H9 (cell line): ENCODE measurements at regions not wholly inside any gene's neighbourhood (a gene's known extent, or its start where the extent isn't known, plus 50 kb on each side); places are given as distances from the start of the nearest gene placed in this dataset.
"Not testable (repeated sequence)": the region's sequence is repeated elsewhere in the genome, so short reads cannot be mapped to it uniquely, and the experiment has no call there.

Source experiments
- DNase-seq: peaks from one replicate; pipeline ENCODE4 v3.0.0-alpha.2; 2017
- H2AFZ ChIP-seq: one replicate; pipeline ENCODE4 v1.6.1; 2013; ENCODE audit warnings: mild to moderate bottlenecking, low read length, control low read depth, moderate library complexity
- H2AK5ac ChIP-seq: 2 replicates; pipeline ENCODE4 v1.6.1; 2013; ENCODE audit warnings: low read length, control low read depth, mixed read lengths; ENCODE audit not compliant: insufficient read length
- H2BK120ac ChIP-seq: one replicate; pipeline ENCODE4 v1.6.1; 2013; ENCODE audit warnings: low read depth, mild to moderate bottlenecking, low read length, control low read depth, inconsistent platforms; ENCODE audit not compliant: poor library complexity, severe bottlenecking
- H2BK12ac ChIP-seq: 2 replicates; pipeline ENCODE4 v1.6.1; 2013; ENCODE audit warnings: low read length, control low read depth, mixed read lengths, low read depth; ENCODE audit not compliant: insufficient read length
- H2BK15ac ChIP-seq: 2 replicates; pipeline ENCODE4 v1.6.1; 2013; ENCODE audit warnings: low read depth, low read length, control low read depth
- H2BK20ac ChIP-seq: one replicate; pipeline ENCODE4 v1.6.1; 2013; ENCODE audit warnings: low read depth, mild to moderate bottlenecking, low read length, control low read depth, inconsistent platforms; ENCODE audit not compliant: poor library complexity, severe bottlenecking
- H2BK5ac ChIP-seq: 2 replicates; pipeline ENCODE4 v1.6.1; 2013; ENCODE audit warnings: low read length, control low read depth, mixed read lengths; ENCODE audit not compliant: insufficient read length
- H3K14ac ChIP-seq: 2 replicates; pipeline ENCODE4 v1.6.1; 2013; ENCODE audit warnings: low read length, control low read depth; ENCODE audit not compliant: insufficient read depth
- H3K18ac ChIP-seq: 2 replicates; pipeline ENCODE4 v1.6.1; 2013; ENCODE audit warnings: low read depth, mild to moderate bottlenecking, mixed read lengths, low read length, control low read depth; ENCODE audit not compliant: insufficient read length
- H3K23ac ChIP-seq: 2 replicates; pipeline ENCODE4 v1.6.1; 2013; ENCODE audit warnings: low read length, control low read depth, mixed read lengths, low read depth; ENCODE audit not compliant: insufficient read length
- H3K23me2 ChIP-seq: 2 replicates; pipeline ENCODE4 v1.6.1; 2013; ENCODE audit warnings: low read depth, mild to moderate bottlenecking, mixed read lengths, low read length, control low read depth; ENCODE audit not compliant: insufficient read length, poor library complexity, severe bottlenecking
- H3K27ac ChIP-seq: 2 replicates; pipeline ENCODE4 v1.5.1; 2013; ENCODE audit warnings: low read length, control low read depth, mixed read lengths, low read depth; ENCODE audit not compliant: insufficient read length
- H3K27me3 ChIP-seq: 2 replicates; pipeline ENCODE4 v1.6.1; 2013; ENCODE audit warnings: low read length, control low read depth, inconsistent platforms; ENCODE audit not compliant: insufficient read depth
- H3K4ac ChIP-seq: 2 replicates; pipeline ENCODE4 v1.6.1; 2013; ENCODE audit warnings: low read depth, mild to moderate bottlenecking, control low read depth, inconsistent platforms, low read length, moderate library complexity
- H3K4me1 ChIP-seq: 2 replicates; pipeline ENCODE4 v1.6.1; 2013; ENCODE audit warnings: low read length, control low read depth, inconsistent platforms; ENCODE audit not compliant: insufficient read depth
- H3K4me2 ChIP-seq: 2 replicates; pipeline ENCODE4 v1.6.1; 2013; ENCODE audit warnings: low read length, control low read depth, mixed read lengths; ENCODE audit not compliant: insufficient read length, insufficient read depth
- H3K56ac ChIP-seq: 2 replicates; pipeline ENCODE4 v1.6.1; 2013; ENCODE audit warnings: low read depth, mild to moderate bottlenecking, mixed read lengths, low read length, control low read depth; ENCODE audit not compliant: insufficient read length
- H3K79me1 ChIP-seq: 2 replicates; pipeline ENCODE4 v1.6.1; 2013; ENCODE audit warnings: low read depth, mild to moderate bottlenecking, moderate library complexity, low read length, control low read depth, inconsistent platforms; ENCODE audit not compliant: insufficient read depth, poor library complexity, severe bottlenecking
- H3K79me2 ChIP-seq: 2 replicates; pipeline ENCODE4 v1.6.1; 2013; ENCODE audit warnings: low read length, control low read depth, inconsistent platforms; ENCODE audit not compliant: insufficient read depth
- H3K9ac ChIP-seq: 2 replicates; pipeline ENCODE4 v1.6.1; 2013; ENCODE audit warnings: low read length, control low read depth, mixed read lengths; ENCODE audit not compliant: insufficient read length; ENCODE audit errors: extremely low read depth
- H3K9me3 ChIP-seq: one replicate; pipeline ENCODE4 v1.6.1; 2013; ENCODE audit warnings: low read depth, low read length, inconsistent platforms; ENCODE audit not compliant: control insufficient read depth
- H3T11ph ChIP-seq: one replicate; pipeline ENCODE4 v1.6.1; 2013; ENCODE audit warnings: mild to moderate bottlenecking, low read length, control low read depth, inconsistent platforms
- H4K20me1 ChIP-seq: one replicate; pipeline ENCODE4 v1.6.1; 2013; ENCODE audit not compliant: control insufficient read depth, insufficient read length, insufficient read depth
- H4K5ac ChIP-seq: 2 replicates; pipeline ENCODE4 v1.6.1; 2013; ENCODE audit warnings: low read depth, mild to moderate bottlenecking, mixed read lengths, low read length, control low read depth; ENCODE audit not compliant: insufficient read length
- H4K8ac ChIP-seq: replicated peaks from 2 replicates; pipeline ENCODE4 v1.6.1; 2013; ENCODE audit warnings: low read length, control low read depth, mixed read lengths, low read depth; ENCODE audit not compliant: insufficient read length
- H4K91ac ChIP-seq: 2 replicates; pipeline ENCODE4 v1.6.1; 2013; ENCODE audit warnings: low read depth, mild to moderate bottlenecking, moderate library complexity, mixed read lengths, low read length, control low read depth; ENCODE audit not compliant: insufficient read length
- H3K27ac Mint-ChIP-seq, 3 experiments: 2 replicates in 2 of 3; 3 replicates in 1 of 3; pipeline ENCODE4 v1.8.0; 2020 to 2021; ENCODE audit warnings: mixed read lengths in 3 of 3, mild to moderate bottlenecking in 1 of 3, moderate library complexity in 1 of 3
- H3K27me3 Mint-ChIP-seq: 2 replicates; pipeline ENCODE4 v1.8.0; 2021; ENCODE audit warnings: low read depth, mild to moderate bottlenecking, moderate library complexity, mixed read lengths
- H3K36me3 Mint-ChIP-seq, 3 experiments: 2 replicates in 2 of 3; 3 replicates in 1 of 3; pipeline ENCODE4 v1.8.0; 2020 to 2021; ENCODE audit warnings: low read depth in 3 of 3, mixed read lengths in 3 of 3; ENCODE audit not compliant: insufficient read depth in 1 of 3
- H3K4me1 Mint-ChIP-seq, 2 experiments: 2 replicates each; pipeline ENCODE4 v1.8.0; 2020; ENCODE audit warnings: mixed read lengths in 2 of 2
- H3K4me3 Mint-ChIP-seq, 2 experiments: 2 replicates in 1 of 2; 3 replicates in 1 of 2; pipeline ENCODE4 v1.8.0; 2020 to 2021; ENCODE audit warnings: mild to moderate bottlenecking in 2 of 2, mixed read lengths in 2 of 2, moderate library complexity in 1 of 2
- H3K9me3 Mint-ChIP-seq, 2 experiments: 2 replicates in 1 of 2; 3 replicates in 1 of 2; pipeline ENCODE4 v1.8.0; 2020; ENCODE audit warnings: mild to moderate bottlenecking in 2 of 2, mixed read lengths in 2 of 2, moderate library complexity in 1 of 2
- WGBS: extraction: QIAGEN DNeasy Blood & Tissue Kit; methylation state at CpG from one replicate; pipeline ENCODE4 v1.1.7; 2013; ENCODE audit warnings: missing lambda C conversion rate, low lambda C conversion rate, mixed read lengths; ENCODE audit not compliant: insufficient read length; ENCODE audit errors: extremely low coverage; 5-methylcytosine and 5-hydroxymethylcytosine counted together

- not testable (repeated sequence) for DNase-seq, H3K27ac ChIP-seq, H4K5ac ChIP-seq, H2BK20ac ChIP-seq, H2BK5ac ChIP-seq, H3T11ph ChIP-seq, H4K8ac ChIP-seq, H3K18ac ChIP-seq, H3K79me1 ChIP-seq, H3K14ac ChIP-seq, H2BK15ac ChIP-seq, H3K27ac Mint-ChIP-seq, H3K9ac ChIP-seq, H3K4ac ChIP-seq, H3K4me1 Mint-ChIP-seq, H2AK5ac ChIP-seq, H3K23ac ChIP-seq, H3K27me3 Mint-ChIP-seq, H3K27me3 ChIP-seq, H2BK12ac ChIP-seq, H4K20me1 ChIP-seq, H2AFZ ChIP-seq, H2BK120ac ChIP-seq, H3K23me2 ChIP-seq, H4K91ac ChIP-seq, H3K4me2 ChIP-seq, H3K79me2 ChIP-seq, H3K4me1 ChIP-seq, H3K56ac ChIP-seq, H3K4me3 Mint-ChIP-seq
- H3K9me3 Mint-ChIP-seq = peaks cover 59 to 66% of the 10 kb centered on the region in 2 experiments
- peaks cover 11 to 25% (median 22%) of the 10 kb centered on the region in 3 experiments; a peak in 6 of 7 replicates for H3K36me3 Mint-ChIP-seq
- H3K9me3 ChIP-seq = peaks cover 24% of the 10 kb centered on the region
- no CpG with 5 or more reads among the region's 7 CpGs for WGBS
Observed at GRCh38 chr14:105752420-105752819, 226.0 kb downstream of the TMEM121 start.
